Cardiac septum (tissue), 1 donor: ENCODE measurements at regions not wholly inside any gene's neighbourhood (a gene's known extent, or its start where the extent isn't known, plus 50 kb on each side); places are given as distances from the start of the nearest gene placed in this dataset.

Experiments
- DNase-seq: peaks from one replicate; pipeline ENCODE4 v3.0.0-alpha.2; 2020; ENCODE audit warnings: low spot score
- intact Hi-C: fragments of 100-400 bp; cut with DNase I; formaldehyde crosslinking; loops from one replicate; pipeline ENCODE4 v1.14.0; 2022
- donor health status: DM: no; HTN: no; CAD: no.

DNA sequence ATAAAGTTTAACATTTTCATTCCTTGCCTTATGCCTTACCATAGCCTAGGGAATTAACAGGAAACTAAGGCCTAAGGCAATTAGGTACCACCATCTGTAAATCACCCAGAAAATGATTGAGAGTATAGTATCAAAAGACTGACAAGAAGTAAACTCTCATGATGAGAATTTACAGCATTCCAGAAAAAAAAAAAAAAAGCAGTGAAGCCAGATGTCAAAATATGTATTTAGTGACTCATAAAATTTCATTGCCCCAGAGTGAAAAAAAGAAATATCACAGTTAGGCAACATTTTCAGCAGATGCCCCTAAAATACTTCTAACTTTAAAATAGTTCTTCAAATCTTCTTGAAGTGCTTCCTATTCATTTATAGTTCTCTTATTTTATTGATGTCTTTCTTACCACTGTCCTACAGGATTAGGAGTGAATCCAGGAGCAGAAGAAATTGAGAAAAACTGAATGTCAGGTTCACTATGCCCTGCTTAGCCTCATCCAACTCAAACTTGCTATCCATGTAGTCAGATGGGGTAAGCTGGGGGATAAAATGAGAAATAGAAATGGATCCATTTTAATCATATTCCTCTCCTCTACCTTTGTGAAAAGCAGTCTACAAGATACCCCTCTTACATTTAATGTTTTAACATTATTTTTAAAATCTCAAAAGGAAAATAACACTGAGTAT, 57.3 kb upstream of the TANK start:
- DNase-seq, result no peak
- intact Hi-C loops, result no loop called here

DNA sequence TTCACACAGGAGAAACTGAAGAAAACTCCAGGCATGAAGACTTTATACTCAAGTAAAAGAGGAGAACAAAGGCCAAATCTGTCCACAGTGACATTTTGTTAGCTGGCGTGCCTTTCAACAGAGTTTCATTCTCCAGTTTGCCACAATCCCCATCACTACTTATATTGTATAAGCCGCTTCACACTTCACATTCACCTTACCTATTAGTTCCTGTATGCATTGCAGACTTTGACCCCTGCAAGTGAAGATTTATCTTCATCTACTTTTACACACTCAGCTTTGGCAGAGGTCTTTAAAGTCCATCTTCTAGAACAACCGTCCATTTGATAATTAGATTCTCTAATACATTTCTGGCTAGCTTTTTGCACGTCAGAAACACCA, 56.8 kb upstream of the TANK start:
- no peak for DNase-seq
- intact Hi-C loops, result no loop called here

DNA sequence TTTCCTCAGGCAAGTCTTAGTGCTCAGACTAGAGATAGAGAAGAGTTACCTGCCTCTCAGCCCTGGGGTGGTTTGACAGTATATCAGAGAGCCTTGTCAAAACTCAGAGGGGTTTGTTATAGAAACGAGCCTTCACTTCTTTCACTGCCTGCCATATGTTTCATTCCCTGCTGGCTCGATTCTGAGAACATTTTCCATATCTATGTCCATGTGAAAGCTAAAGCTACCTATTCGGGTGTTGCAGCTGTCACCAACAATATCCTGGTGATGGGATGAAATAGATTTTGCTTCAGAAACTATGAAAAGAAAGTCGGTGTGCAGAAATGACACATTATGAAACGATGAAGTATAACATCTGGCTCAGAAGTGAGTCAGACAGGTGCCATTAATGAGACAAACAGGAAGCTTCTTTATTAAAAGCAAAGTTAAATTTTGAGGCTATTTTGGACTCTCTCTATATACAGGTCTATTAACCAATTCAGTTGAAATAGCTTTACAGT, 56.1 kb upstream of the TANK start:
- DNase-seq, result no peak
- intact Hi-C loops, result no loop called here

DNA sequence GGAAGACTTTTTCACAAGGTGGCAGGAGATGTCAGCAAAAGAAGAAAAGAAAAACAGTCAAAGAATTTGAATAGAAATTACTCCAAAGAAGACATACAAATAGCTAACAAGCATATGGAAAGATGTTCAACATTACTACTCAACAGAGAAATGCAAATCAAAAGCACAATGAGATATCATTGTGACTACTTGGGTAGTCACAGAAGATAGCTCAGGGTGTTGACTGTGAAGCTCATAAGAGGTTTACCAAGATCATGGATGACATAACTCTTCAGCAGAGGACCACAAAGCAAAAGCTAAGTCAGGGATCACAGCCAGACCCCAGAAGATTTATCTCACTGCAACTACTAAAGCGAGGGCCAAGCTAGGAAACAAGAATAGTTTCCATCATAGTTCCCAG, 53.0 kb upstream of the TANK start:
- intact Hi-C loops, result no loop called here
- no peak for DNase-seq
